ENCODE measurements at regions not wholly inside any gene's neighbourhood (a gene's known extent, or its start where the extent isn't known, plus 50 kb on each side); places are given as distances from the start of the nearest gene placed in this dataset.
"Not testable (repeated sequence)": the region's sequence is repeated elsewhere in the genome, so short reads cannot be mapped to it uniquely, and the experiment has no call there.

GRCh38 chr7:51867117-51867516, 550.5 kb upstream of the COBL start:
- Histone ChIP-seq H3K27ac (no peak overlapping the region), H3K4me2 (no peak overlapping the region), H3K9me3 (no peaks in the 10 kb centered on the region), H4K20me1 (no peaks in the 10 kb centered on the region), H3K4me3 (no peak overlapping the region), H3K4me1 (no peaks in the 10 kb centered on the region), H3K27me3 (no peaks in the 10 kb centered on the region), H3K36me3 (no peaks in the 10 kb centered on the region), H3K9ac (no peak overlapping the region)
- no peak for TF ChIP-seq Cebpa-rat (IDR thresholded peaks at IDR 0.05)

- Histone ChIP-seq H3K27me3 (no peaks in the 10 kb centered on the region), H3K9ac (no peak overlapping the region), H3K36me3 (no peaks in the 10 kb centered on the region), H3K4me3 (no peak overlapping the region), H3K4me1 (no peaks in the 10 kb centered on the region), H3K27ac (no peak overlapping the region), H4K20me1 (no peaks in the 10 kb centered on the region), H3K9me3 (peaks cover 14% of the 10 kb centered on the region), H3K4me2 (no peak overlapping the region)
- TF ChIP-seq Cebpa-rat (IDR thresholded peaks at IDR 0.05) = no peak
Measured at GRCh38 chr7:51860305-51860704, 543.7 kb upstream of the COBL start.

GRCh38 chr7:51850126-51850525, 533.5 kb upstream of the COBL start:
- no peak overlapping the region for H3K27ac ChIP-seq
- H3K9me3 ChIP-seq = peaks cover 13% of the 10 kb centered on the region
- no peak for TF ChIP-seq Cebpa-rat (IDR thresholded peaks at IDR 0.05)
- no peaks in the 10 kb centered on the region for H4K20me1 ChIP-seq
- H3K4me2 ChIP-seq = no peak overlapping the region
- no peak overlapping the region for H3K9ac ChIP-seq
- H3K27me3 ChIP-seq = no peaks in the 10 kb centered on the region
- H3K4me3 ChIP-seq = no peak overlapping the region
- H3K4me1 ChIP-seq = peaks cover 17% of the 10 kb centered on the region
- H3K36me3 ChIP-seq = no peaks in the 10 kb centered on the region

GRCh38 chr7:51847461-51848134, 531.0 kb upstream of the COBL start:
- no peaks in the 10 kb centered on the region for H3K36me3 ChIP-seq
- H3K9ac ChIP-seq = no peak overlapping the region
- no peaks in the 10 kb centered on the region for H3K9me3 ChIP-seq
- TF ChIP-seq Cebpa-rat (IDR thresholded peaks at IDR 0.05) = no peak
- H3K27me3 ChIP-seq = no peaks in the 10 kb centered on the region
- peaks cover 3% of the 10 kb centered on the region for H3K4me1 ChIP-seq
- H3K27ac ChIP-seq = no peak overlapping the region
- no peak overlapping the region for H3K4me3 ChIP-seq
- H3K4me2 ChIP-seq = no peak overlapping the region
- H4K20me1 ChIP-seq = no peaks in the 10 kb centered on the region

- H3K4me1 ChIP-seq = not testable (repeated sequence)
Measured at GRCh38 chr7:51839130-51839529, 522.5 kb upstream of the COBL start.

GRCh38 chr7:51827631-51828030, 511.0 kb upstream of the COBL start:
- no peak for TF ChIP-seq Cebpa-rat (IDR thresholded peaks at IDR 0.05)
- H4K20me1 ChIP-seq = no peaks in the 10 kb centered on the region

More at GRCh38 chr7:51839130-51839529, 522.5 kb upstream of the COBL start:
- H3K9ac ChIP-seq, H3K9me3 ChIP-seq, H3K36me3 ChIP-seq, H3K4me3 ChIP-seq, H3K27me3 ChIP-seq, H4K20me1 ChIP-seq, H3K27ac ChIP-seq, H3K4me2 ChIP-seq: not testable (repeated sequence)

GRCh38 chr7:51824050-51824449, 507.4 kb upstream of the COBL start:
- Histone ChIP-seq H3K4me3 (no peak overlapping the region), H3K4me2 (no peak overlapping the region), H3K36me3 (no peaks in the 10 kb centered on the region), H3K27ac (no peak overlapping the region), H3K27me3 (no peaks in the 10 kb centered on the region), H3K4me1 (no peaks in the 10 kb centered on the region), H3K9me3 (no peaks in the 10 kb centered on the region), H3K9ac (no peak overlapping the region), H4K20me1 (no peaks in the 10 kb centered on the region)
- no peak for TF ChIP-seq Cebpa-rat (IDR thresholded peaks at IDR 0.05)

More at GRCh38 chr7:51827631-51828030, 511.0 kb upstream of the COBL start:
- H3K36me3 ChIP-seq = no peaks in the 10 kb centered on the region
- no peaks in the 10 kb centered on the region; the same call in 1 of the 2 replicates for H3K9me3 ChIP-seq
- H3K9ac ChIP-seq = no peak overlapping the region
- no peaks in the 10 kb centered on the region for H3K4me1 ChIP-seq
- no peak overlapping the region for H3K4me2 ChIP-seq
- H3K27ac ChIP-seq = no peak overlapping the region
- H3K4me3 ChIP-seq = no peak overlapping the region
- no peaks in the 10 kb centered on the region for H3K27me3 ChIP-seq

- Histone ChIP-seq H3K27me3 (no peaks in the 10 kb centered on the region), H3K9ac (no peak overlapping the region), H3K4me2 (no peak overlapping the region), H3K9me3 (no peaks in the 10 kb centered on the region), H3K27ac (no peak overlapping the region), H4K20me1 (no peaks in the 10 kb centered on the region), H3K4me3 (no peak overlapping the region), H3K4me1 (no peaks in the 10 kb centered on the region), H3K36me3 (no peaks in the 10 kb centered on the region)
- no peak for TF ChIP-seq Cebpa-rat (IDR thresholded peaks at IDR 0.05)
Measured at GRCh38 chr7:51823437-51823836, 506.8 kb upstream of the COBL start.

GRCh38 chr7:51817694-51818225, 501.2 kb upstream of the COBL start:
- no peaks in the 10 kb centered on the region for H3K36me3 ChIP-seq
- H3K27me3 ChIP-seq = no peaks in the 10 kb centered on the region
- H3K4me2 ChIP-seq = no peak overlapping the region
- H3K9me3 ChIP-seq = no peaks in the 10 kb centered on the region
- H3K4me3 ChIP-seq = no peak overlapping the region
- H4K20me1 ChIP-seq = no peaks in the 10 kb centered on the region
- no peak for TF ChIP-seq Cebpa-rat (IDR thresholded peaks at IDR 0.05)
- no peaks in the 10 kb centered on the region for H3K4me1 ChIP-seq
- H3K9ac ChIP-seq = no peak overlapping the region
- no peak overlapping the region for H3K27ac ChIP-seq

GRCh38 chr7:51805783-51806431, 489.3 kb upstream of the COBL start:
- H3K9ac ChIP-seq, H3K4me1 ChIP-seq, H3K27me3 ChIP-seq, H3K4me3 ChIP-seq, H4K20me1 ChIP-seq, H3K4me2 ChIP-seq, H3K27ac ChIP-seq, H3K36me3 ChIP-seq, H3K9me3 ChIP-seq: not testable (repeated sequence)
